Erythroblast (primary cell): ENCODE measurements at regions not wholly inside any gene's neighbourhood (a gene's known extent, or its start where the extent isn't known, plus 50 kb on each side); places are given as distances from the start of the nearest gene placed in this dataset.

Experiments
- GATA1 ChIP-seq: IDR thresholded peaks from 2 replicates; pipeline ENCODE4 v1.6.1; 2011; ENCODE audit warnings: low read depth, mild to moderate bottlenecking, control low read depth, low read length, moderate library complexity
- POLR2A ChIP-seq: IDR thresholded peaks from 2 replicates; pipeline ENCODE4 v1.6.1; 2011; ENCODE audit warnings: mild to moderate bottlenecking, low read length

DNA sequence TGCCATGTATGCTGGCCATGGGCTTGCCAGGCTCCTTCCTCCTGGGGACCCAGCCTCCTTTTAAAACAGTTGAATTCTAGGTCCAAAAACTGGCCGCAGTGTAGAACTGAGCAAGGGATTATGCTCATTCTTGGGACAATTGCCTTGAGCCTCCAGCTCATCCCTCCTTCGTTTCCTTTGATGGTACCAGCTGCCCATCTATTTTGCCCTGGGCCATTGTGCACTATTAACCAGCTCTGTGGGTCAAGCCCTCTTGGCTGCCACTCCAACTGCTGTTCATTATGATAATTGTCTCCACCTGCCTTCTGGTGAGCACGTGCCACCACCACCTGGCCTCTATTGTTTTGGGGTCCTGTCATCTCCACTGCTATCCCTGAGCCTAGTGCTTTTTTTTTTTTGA is 75.8 kb upstream of the SYN2 start:
- no peak for TF ChIP-seq POLR2A
- no peak for TF ChIP-seq GATA1
